Neural cell (in vitro differentiated cells): ENCODE measurements at regions not wholly inside any gene's neighbourhood (a gene's known extent, or its start where the extent isn't known, plus 50 kb on each side); places are given as distances from the start of the nearest gene placed in this dataset.

Source experiments
- H2AFZ ChIP-seq: fragments of 200-600, 300-800 bp; sonication (generic), shearing (Covaris generic); 2 replicates; pipeline ENCODE4 v1.6.0; 2014; ENCODE audit warnings: low read depth, mild to moderate bottlenecking, antibody characterized with exemption, low read length, moderate library complexity
- H3F3A ChIP-seq: fragments of 200-600 bp; shearing (Covaris generic); 2 replicates; pipeline ENCODE4 v1.6.1; 2016; ENCODE audit warnings: mild to moderate bottlenecking, moderate library complexity, mixed read lengths, antibody characterized with exemption, low read length; ENCODE audit not compliant: insufficient read depth, poor library complexity, severe bottlenecking
- H3K27ac ChIP-seq: fragments of 200-600, 300-800 bp; sonication (generic), shearing (Covaris generic); 2 replicates; pipeline ENCODE4 v1.5.1; 2014; ENCODE audit warnings: mild to moderate bottlenecking, low read length, moderate library complexity
- H3K27me3 ChIP-seq: fragments of 300-800, 200-600 bp; sonication (generic), shearing (Covaris generic); 2 replicates; pipeline ENCODE4 v1.6.0; 2014; ENCODE audit warnings: mild to moderate bottlenecking, low read depth, low read length, moderate library complexity; ENCODE audit not compliant: insufficient read depth
- H3K36me3 ChIP-seq: fragments of 300-800, 200-600 bp; sonication (generic), shearing (Covaris generic); 2 replicates; pipeline ENCODE4 v1.5.1; 2014; ENCODE audit warnings: mild to moderate bottlenecking, antibody characterized with exemption, low read length, moderate library complexity; ENCODE audit not compliant: insufficient read depth
- H3K4me2 ChIP-seq: fragments of 300-800, 200-600 bp; sonication (generic), shearing (Covaris generic); 2 replicates; pipeline ENCODE4 v1.6.0; 2014; ENCODE audit warnings: mild to moderate bottlenecking, low read length
- H3K4me3 ChIP-seq: fragments of 300-800, 200-600 bp; sonication (generic), shearing (Covaris generic); 2 replicates; pipeline ENCODE4 v1.5.1; 2014; ENCODE audit warnings: mild to moderate bottlenecking, low read length, moderate library complexity
- H3K79me2 ChIP-seq: fragments of 200-600 bp; shearing (Covaris generic); replicated peaks from 2 replicates; pipeline ENCODE4 v1.6.0; 2014; ENCODE audit warnings: mild to moderate bottlenecking, low read length, moderate library complexity; ENCODE audit not compliant: insufficient read depth
- H3K9ac ChIP-seq: fragments of 300-800, 200-600 bp; sonication (generic), shearing (Covaris generic); 2 replicates; pipeline ENCODE4 v1.6.1; 2016; ENCODE audit warnings: mild to moderate bottlenecking, low read length, mixed read lengths
- H3K9me2 ChIP-seq: fragments of 200-600 bp; shearing (Covaris generic); 2 replicates; pipeline ENCODE4 v1.6.1; 2016; ENCODE audit warnings: mild to moderate bottlenecking, low read length, mixed read lengths; ENCODE audit not compliant: insufficient read depth
- H3K9me3 ChIP-seq: fragments of 200-600, 300-800 bp; sonication (generic), shearing (Covaris generic); 2 replicates; pipeline ENCODE4 v1.6.1; 2016; ENCODE audit warnings: mild to moderate bottlenecking, mixed run types, low read length, moderate library complexity, mixed read lengths
- H4K20me1 ChIP-seq: fragments of 200-600 bp; shearing (Covaris generic); 2 replicates; pipeline ENCODE4 v1.6.1; 2016; ENCODE audit warnings: mild to moderate bottlenecking, mixed run types; ENCODE audit not compliant: insufficient read depth
- CTCF ChIP-seq: fragments of 450-650 bp; IDR thresholded peaks from 2 replicates; pipeline ENCODE4 v1.5.1; 2014; ENCODE audit warnings: antibody characterized with exemption, mild to moderate bottlenecking, moderate library complexity; ENCODE audit not compliant: poor library complexity, severe bottlenecking
- EP300 ChIP-seq: fragments of 450-650 bp; conservative IDR thresholded peaks from 2 replicates; pipeline ENCODE4 v1.6.1; 2014; ENCODE audit warnings: antibody characterized with exemption, mild to moderate bottlenecking, moderate library complexity; ENCODE audit not compliant: poor library complexity, severe bottlenecking
- EZH2 ChIP-seq: fragments of 200-600, 300-800 bp; shearing (Covaris generic), sonication (generic); IDR thresholded peaks from 2 replicates; pipeline ENCODE4 v1.6.1; 2014; ENCODE audit warnings: antibody characterized with exemption, low read length, borderline replicate concordance, mild to moderate bottlenecking; ENCODE audit not compliant: insufficient read depth, poor library complexity, severe bottlenecking
- MXI1 ChIP-seq: fragments of 450-650 bp; conservative IDR thresholded peaks from 2 replicates; pipeline ENCODE4 v1.6.1; 2014; ENCODE audit warnings: antibody characterized with exemption, mild to moderate bottlenecking; ENCODE audit not compliant: poor library complexity, severe bottlenecking
- POLR2AphosphoS5 ChIP-seq: IDR thresholded peaks from 2 replicates; pipeline ENCODE4 v1.6.1; 2012
- RAD21 ChIP-seq: fragments of 450-650 bp; conservative IDR thresholded peaks from 2 replicates; pipeline ENCODE4 v1.6.1; 2014; ENCODE audit warnings: antibody characterized with exemption, mild to moderate bottlenecking, moderate library complexity
- REST ChIP-seq: IDR thresholded peaks from 2 replicates; pipeline ENCODE4 v1.6.1; 2012; ENCODE audit warnings: borderline replicate concordance
- SMC3 ChIP-seq: fragments of 450-650 bp; conservative IDR thresholded peaks from 2 replicates; pipeline ENCODE4 v1.6.1; 2014; ENCODE audit warnings: antibody characterized with exemption, mild to moderate bottlenecking, moderate library complexity; ENCODE audit not compliant: poor library complexity
- TAF1 ChIP-seq: IDR thresholded peaks from 2 replicates; pipeline ENCODE4 v1.6.1; 2012; ENCODE audit warnings: low read depth

- Histone ChIP-seq H3K9ac (no peak overlapping the region), H4K20me1 (no peaks in the 10 kb centered on the region), H3K9me3 (no peaks in the 10 kb centered on the region), H3K4me2 (no peak overlapping the region), H3K9me2 (no peaks in the 10 kb centered on the region), H3K36me3 (no peaks in the 10 kb centered on the region), H2AFZ (no peak overlapping the region), H3K27me3 (no peaks in the 10 kb centered on the region), H3F3A (peaks cover 8% of the 10 kb centered on the region), H3K27ac (no peak overlapping the region), H3K4me3 (no peak overlapping the region), H3K79me2 (no peaks in the 10 kb centered on the region)
- no peak for TF ChIP-seq EP300
- no peak for TF ChIP-seq TAF1
- TF ChIP-seq POLR2AphosphoS5: no peak
- TF ChIP-seq RAD21: no peak
- no peak for TF ChIP-seq EZH2
- no peak for TF ChIP-seq SMC3
- TF ChIP-seq MXI1: no peak
- no peak for TF ChIP-seq REST
- TF ChIP-seq CTCF: no peak
These were observed 268.8 kb upstream of the CNTN3 start for GRCh38 chr3:74883222-74883621.

- Histone ChIP-seq H3K27ac (no peak overlapping the region), H3K36me3 (no peaks in the 10 kb centered on the region), H3F3A (peaks cover 8% of the 10 kb centered on the region), H4K20me1 (no peaks in the 10 kb centered on the region), H3K9me3 (no peaks in the 10 kb centered on the region), H3K4me2 (no peak overlapping the region), H3K9me2 (no peaks in the 10 kb centered on the region), H2AFZ (no peak overlapping the region), H3K4me3 (no peak overlapping the region), H3K79me2 (no peaks in the 10 kb centered on the region), H3K27me3 (no peaks in the 10 kb centered on the region), H3K9ac (no peak overlapping the region)
- TF ChIP-seq POLR2AphosphoS5 (no peak), RAD21 (no peak), REST (no peak), SMC3 (no peak), EP300 (no peak), CTCF (no peak)
These were observed 265.8 kb upstream of the CNTN3 start for GRCh38 chr3:74880237-74880636.
